ENCODE measurements at regions not wholly inside any gene's neighbourhood (a gene's known extent, or its start where the extent isn't known, plus 50 kb on each side); places are given as distances from the start of the nearest gene placed in this dataset.

DNA sequence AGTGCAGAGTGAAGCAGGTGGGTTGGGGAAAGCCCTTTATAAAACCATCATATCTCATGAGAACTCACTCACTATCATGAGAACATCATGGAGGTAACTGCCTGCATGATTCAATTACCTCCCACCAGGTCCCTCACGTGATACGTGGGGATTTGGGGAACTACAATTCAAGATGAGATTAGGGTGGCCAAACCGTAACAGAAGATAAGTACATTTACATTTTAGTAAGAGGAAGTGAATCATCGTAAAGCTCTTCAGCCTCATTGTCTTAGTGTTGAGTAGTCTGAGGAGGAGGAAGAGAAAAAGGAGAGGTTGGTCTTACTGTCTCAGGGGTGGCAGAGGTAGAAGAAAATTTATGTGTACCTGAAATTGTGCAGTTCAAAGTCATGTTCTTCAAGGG, 1053.4 kb upstream of the ADGRL4 start:
- no peak for TF ChIP-seq POLR2AphosphoS5 (IDR thresholded peaks at IDR 0.05)
- TF ChIP-seq, protein P1, sequence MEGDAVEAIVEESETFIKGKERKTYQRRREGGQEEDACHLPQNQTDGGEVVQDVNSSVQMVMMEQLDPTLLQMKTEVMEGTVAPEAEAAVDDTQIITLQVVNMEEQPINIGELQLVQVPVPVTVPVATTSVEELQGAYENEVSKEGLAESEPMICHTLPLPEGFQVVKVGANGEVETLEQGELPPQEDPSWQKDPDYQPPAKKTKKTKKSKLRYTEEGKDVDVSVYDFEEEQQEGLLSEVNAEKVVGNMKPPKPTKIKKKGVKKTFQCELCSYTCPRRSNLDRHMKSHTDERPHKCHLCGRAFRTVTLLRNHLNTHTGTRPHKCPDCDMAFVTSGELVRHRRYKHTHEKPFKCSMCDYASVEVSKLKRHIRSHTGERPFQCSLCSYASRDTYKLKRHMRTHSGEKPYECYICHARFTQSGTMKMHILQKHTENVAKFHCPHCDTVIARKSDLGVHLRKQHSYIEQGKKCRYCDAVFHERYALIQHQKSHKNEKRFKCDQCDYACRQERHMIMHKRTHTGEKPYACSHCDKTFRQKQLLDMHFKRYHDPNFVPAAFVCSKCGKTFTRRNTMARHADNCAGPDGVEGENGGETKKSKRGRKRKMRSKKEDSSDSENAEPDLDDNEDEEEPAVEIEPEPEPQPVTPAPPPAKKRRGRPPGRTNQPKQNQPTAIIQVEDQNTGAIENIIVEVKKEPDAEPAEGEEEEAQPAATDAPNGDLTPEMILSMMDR (IDR thresholded peaks at IDR 0.05): no peak
- no peak for TF ChIP-seq POLR2A (IDR thresholded peaks at IDR 0.05)
- no peaks in the 10 kb centered on the region for H3K4me1 ChIP-seq
- no peaks in the 10 kb centered on the region for H3K9me3 ChIP-seq
- no peak overlapping the region for H3K27ac ChIP-seq
- intact Hi-C loops (cut with DNase I; ENCODE audit: low total_unique reads): no loop called here
- H3K4me3 ChIP-seq: no peak overlapping the region
- no peaks in the 10 kb centered on the region for H3K36me3 ChIP-seq
- no peaks in the 10 kb centered on the region for H3K27me3 ChIP-seq
- DNase-seq (ENCODE audit: low spot score in 2 of 2): no peak

DNA sequence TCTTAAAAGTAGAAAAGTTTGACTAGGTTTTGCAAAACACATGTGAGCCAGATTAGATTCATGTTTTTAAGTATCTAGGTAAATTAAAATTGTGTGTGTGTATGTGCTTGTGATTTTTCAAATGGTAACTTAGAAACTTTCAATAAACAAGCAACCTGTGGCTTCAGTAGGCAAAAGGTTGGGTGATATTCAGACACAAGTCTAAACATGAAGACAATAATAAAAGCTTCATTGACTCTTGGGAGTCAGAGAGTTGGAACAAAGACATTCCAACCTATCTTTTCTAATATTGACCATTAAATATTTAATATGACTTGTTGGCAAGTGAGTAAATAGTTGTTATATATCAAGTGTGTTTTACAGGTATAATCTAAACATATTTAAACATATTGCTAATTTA, 1049.6 kb upstream of the ADGRL4 start:
- Histone ChIP-seq H3K27ac (no peak overlapping the region), H3K36me3 (no peaks in the 10 kb centered on the region), H3K4me1 (no peaks in the 10 kb centered on the region), H3K9me3 (no peaks in the 10 kb centered on the region), H3K4me3 (no peak overlapping the region), H3K27me3 (no peaks in the 10 kb centered on the region)
- TF ChIP-seq, protein P1 (IDR thresholded peaks at IDR 0.05): no peak
- no peak for TF ChIP-seq POLR2AphosphoS5 (IDR thresholded peaks at IDR 0.05)
- no peak for TF ChIP-seq POLR2A (IDR thresholded peaks at IDR 0.05)
- intact Hi-C loops (cut with DNase I; ENCODE audit: low total_unique reads): no loop called here
- no peak for DNase-seq (ENCODE audit: low spot score in 2 of 2)

DNA sequence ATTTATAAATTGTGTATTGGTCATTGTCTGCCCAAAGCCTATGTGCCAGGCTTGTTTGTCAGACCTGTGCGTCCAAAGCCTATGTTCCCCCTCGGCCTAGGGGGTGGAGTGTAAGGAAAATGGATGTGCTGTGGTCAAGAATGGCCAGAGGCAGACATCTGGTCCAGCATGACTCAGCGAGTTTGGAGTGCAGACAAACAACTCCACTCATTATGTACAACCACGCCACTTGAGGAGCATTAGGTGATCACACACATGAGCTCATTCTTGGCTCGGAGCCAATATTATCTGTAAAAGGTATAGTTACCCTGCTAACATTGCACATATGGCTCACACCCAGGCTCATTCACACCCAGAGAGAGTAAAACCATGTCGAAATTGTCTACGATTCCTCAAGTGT, 1047.6 kb upstream of the ADGRL4 start:
- TF ChIP-seq POLR2AphosphoS5 (IDR thresholded peaks at IDR 0.05): no peak
- no peak for TF ChIP-seq POLR2A (IDR thresholded peaks at IDR 0.05)
- TF ChIP-seq, protein P1 (IDR thresholded peaks at IDR 0.05): no peak
- intact Hi-C loops (cut with DNase I; ENCODE audit: low total_unique reads): no loop called here

DNA sequence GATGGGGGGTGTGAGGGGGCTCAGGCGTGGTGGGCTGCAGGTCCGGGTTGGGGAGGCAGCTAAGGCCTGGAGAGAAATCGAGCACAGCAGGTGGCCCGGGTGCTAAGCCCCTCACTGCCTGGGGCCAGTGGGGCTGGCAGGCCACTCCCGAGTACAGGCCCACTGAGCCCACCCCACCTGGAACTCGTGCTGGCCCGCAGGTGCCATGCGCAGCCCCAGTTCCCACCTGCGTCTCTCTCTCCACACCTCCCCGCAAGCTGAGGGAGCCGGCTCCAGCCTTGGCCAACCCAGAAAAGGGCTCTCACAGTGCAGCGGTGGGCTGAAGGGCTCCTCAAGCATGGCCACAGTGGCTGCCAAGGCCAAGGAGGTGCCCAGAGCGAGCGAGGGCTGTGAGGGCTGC, 1047.1 kb upstream of the ADGRL4 start:
- intact Hi-C loops (cut with DNase I; ENCODE audit: low total_unique reads): no loop called here
- TF ChIP-seq POLR2A (IDR thresholded peaks at IDR 0.05) (no peak), POLR2AphosphoS5 (IDR thresholded peaks at IDR 0.05) (no peak)
- TF ChIP-seq, protein P1 (IDR thresholded peaks at IDR 0.05): no peak

More for the DNA sequence above, 1047.6 kb upstream of the ADGRL4 start:
- DNase-seq (ENCODE audit: low spot score in 2 of 2): no peak
- Histone ChIP-seq H3K4me1 (no peaks in the 10 kb centered on the region), H3K9me3 (peaks cover 0 to 4% of the 10 kb centered on the region in 2 donors), H3K4me3 (no peak overlapping the region), H3K36me3 (no peaks in the 10 kb centered on the region), H3K27me3 (no peaks in the 10 kb centered on the region), H3K27ac (no peak overlapping the region)

DNA sequence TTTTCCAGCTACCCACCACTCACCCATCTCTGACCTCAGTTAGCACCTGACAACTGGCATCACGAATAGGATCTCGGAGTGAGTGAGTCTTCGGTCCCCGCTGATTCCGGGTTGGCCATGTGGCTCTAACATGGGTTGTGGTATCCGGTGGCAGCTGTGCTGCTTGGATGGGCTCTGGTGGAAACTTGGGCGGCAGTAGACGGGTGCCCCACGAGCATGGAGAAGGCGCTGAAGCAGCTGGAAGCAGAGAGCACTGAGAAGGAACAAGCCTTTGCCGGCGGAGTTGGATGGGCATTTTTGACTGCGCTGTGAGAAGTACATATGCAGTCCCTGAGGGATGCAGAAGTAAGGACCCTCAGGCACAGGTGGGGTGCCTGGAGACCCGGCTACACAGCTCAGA, 1044.0 kb upstream of the ADGRL4 start:
- no peak overlapping the region for H3K27ac ChIP-seq
- H3K9me3 ChIP-seq: peaks cover 0 to 4% of the 10 kb centered on the region in 2 donors
- H3K27me3 ChIP-seq: no peaks in the 10 kb centered on the region
- H3K4me1 ChIP-seq: no peaks in the 10 kb centered on the region
- intact Hi-C loops (cut with DNase I; ENCODE audit: low total_unique reads): no loop called here
- no peak for DNase-seq (ENCODE audit: low spot score in 2 of 2)
- H3K4me3 ChIP-seq: no peak overlapping the region
- no peaks in the 10 kb centered on the region for H3K36me3 ChIP-seq
- TF ChIP-seq POLR2AphosphoS5 (IDR thresholded peaks at IDR 0.05) (no peak), POLR2A (IDR thresholded peaks at IDR 0.05) (no peak)
- TF ChIP-seq, protein P1 (IDR thresholded peaks at IDR 0.05): no peak

More for the DNA sequence above, 1047.1 kb upstream of the ADGRL4 start:
- H3K4me1 ChIP-seq: no peaks in the 10 kb centered on the region
- no peaks in the 10 kb centered on the region for H3K36me3 ChIP-seq
- H3K27ac ChIP-seq: no peak overlapping the region
- peaks cover 0 to 4% of the 10 kb centered on the region in 2 donors for H3K9me3 ChIP-seq
- no peak for DNase-seq (ENCODE audit: low spot score in 2 of 2)
- H3K27me3 ChIP-seq: no peaks in the 10 kb centered on the region
- H3K4me3 ChIP-seq: no peak overlapping the region

Data from breast epithelium (tissue), 4 donors.